ENCODE measurements at regions not wholly inside any gene's neighbourhood (a gene's known extent, or its start where the extent isn't known, plus 50 kb on each side); places are given as distances from the start of the nearest gene placed in this dataset.

DNA sequence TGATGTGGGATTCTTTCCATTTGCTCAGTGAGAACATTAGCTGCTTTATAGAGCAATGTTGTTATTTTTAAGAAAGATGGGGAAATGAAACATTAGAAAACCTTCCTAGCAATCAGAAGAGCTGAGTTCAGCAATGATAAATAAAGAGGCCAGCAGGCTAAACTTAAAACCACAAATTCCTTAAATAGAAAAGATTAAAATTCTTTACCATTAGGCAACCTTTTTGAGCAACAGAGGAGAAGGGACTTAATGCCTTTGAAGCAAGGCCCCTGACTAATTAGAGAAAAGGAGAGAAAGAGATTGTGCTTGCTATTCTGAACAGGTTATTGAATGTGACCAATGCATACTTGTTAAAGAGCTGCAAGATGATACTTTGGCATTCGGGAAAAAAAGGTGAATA is 160.8 kb upstream of the LMO3 start:
- Mint-ChIP-seq H3K9me3 (peaks cover 16% of the 10 kb centered on the region), H3K36me3 (ENCODE audit: low read depth) (no peaks in the 10 kb centered on the region)

DNA sequence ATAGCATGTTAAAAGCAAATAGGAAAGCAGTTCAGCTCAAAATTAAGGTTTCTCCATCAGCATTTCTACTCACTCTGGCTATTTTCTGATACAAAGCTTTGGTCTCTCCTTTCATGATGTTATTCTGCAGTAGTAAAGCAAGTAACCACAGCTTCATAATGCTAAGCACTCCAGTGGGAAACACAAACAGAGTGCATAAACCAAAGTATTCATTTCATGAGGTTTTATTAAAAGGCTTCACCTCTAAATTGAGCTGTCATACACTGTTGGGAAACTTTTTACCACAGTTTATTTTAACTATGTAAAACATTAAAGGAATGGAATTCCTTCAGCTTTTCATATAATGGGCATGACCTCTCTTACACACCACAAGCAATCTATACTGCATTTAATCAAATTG is 157.9 kb upstream of the LMO3 start:
- no peak overlapping the region for H3K27ac Mint-ChIP-seq
- H3K4me1 Mint-ChIP-seq: no peaks in the 10 kb centered on the region
- H3K9me3 Mint-ChIP-seq: no peaks in the 10 kb centered on the region
- TF ChIP-seq, protein P1, sequence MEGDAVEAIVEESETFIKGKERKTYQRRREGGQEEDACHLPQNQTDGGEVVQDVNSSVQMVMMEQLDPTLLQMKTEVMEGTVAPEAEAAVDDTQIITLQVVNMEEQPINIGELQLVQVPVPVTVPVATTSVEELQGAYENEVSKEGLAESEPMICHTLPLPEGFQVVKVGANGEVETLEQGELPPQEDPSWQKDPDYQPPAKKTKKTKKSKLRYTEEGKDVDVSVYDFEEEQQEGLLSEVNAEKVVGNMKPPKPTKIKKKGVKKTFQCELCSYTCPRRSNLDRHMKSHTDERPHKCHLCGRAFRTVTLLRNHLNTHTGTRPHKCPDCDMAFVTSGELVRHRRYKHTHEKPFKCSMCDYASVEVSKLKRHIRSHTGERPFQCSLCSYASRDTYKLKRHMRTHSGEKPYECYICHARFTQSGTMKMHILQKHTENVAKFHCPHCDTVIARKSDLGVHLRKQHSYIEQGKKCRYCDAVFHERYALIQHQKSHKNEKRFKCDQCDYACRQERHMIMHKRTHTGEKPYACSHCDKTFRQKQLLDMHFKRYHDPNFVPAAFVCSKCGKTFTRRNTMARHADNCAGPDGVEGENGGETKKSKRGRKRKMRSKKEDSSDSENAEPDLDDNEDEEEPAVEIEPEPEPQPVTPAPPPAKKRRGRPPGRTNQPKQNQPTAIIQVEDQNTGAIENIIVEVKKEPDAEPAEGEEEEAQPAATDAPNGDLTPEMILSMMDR (IDR thresholded peaks at IDR 0.05; ENCODE audit: unreplicated experiment in 3 of 3): no peak
- H3K4me3 Mint-ChIP-seq: no peak overlapping the region
- H3K27me3 Mint-ChIP-seq (ENCODE audit: low read depth): no peaks in the 10 kb centered on the region
- H3K36me3 Mint-ChIP-seq (ENCODE audit: low read depth): no peaks in the 10 kb centered on the region

More for the DNA sequence above, 160.8 kb upstream of the LMO3 start:
- H3K4me3 Mint-ChIP-seq: no peak overlapping the region
- H3K27ac Mint-ChIP-seq: no peak overlapping the region
- TF ChIP-seq, protein P1 (IDR thresholded peaks at IDR 0.05; ENCODE audit: unreplicated experiment in 3 of 3): no peak
- H3K4me1 Mint-ChIP-seq: no peaks in the 10 kb centered on the region
- no peaks in the 10 kb centered on the region for H3K27me3 Mint-ChIP-seq (ENCODE audit: low read depth)

DNA sequence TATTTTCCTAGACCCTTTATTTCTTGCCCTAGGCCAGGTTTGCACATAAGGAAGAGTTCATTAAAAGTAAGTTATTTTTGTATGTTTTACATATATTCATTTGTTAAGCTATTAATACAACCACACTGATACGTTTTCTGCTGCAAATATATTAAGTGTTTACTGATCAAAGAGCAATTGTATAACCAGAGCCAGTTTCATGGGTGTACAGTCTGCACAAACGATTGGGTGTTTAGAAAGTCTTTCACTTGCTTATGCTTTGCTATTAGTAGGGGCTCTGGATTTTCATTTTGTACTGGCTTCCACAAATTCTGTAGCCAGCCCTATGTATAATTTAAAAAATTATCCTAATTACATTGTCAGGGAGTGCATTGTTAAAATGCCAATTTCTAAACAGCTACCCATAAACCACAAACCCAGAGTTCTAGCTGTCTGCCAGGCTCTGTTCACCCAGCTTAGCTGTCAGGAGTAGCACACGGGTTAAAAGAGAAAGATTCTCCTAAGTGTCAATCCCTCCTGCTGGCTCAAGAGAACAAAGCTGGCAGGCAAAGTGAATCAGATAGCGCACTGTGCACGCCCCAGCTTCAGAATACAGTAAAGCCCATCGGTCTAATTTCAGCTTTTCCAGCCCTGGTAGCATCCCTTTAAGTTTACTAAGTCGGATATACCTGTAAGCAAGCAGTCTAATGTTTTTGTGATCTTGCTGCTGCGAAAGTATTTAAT is 151.0 kb upstream of the LMO3 start:
- no peaks in the 10 kb centered on the region for H3K9me3 Mint-ChIP-seq

DNA sequence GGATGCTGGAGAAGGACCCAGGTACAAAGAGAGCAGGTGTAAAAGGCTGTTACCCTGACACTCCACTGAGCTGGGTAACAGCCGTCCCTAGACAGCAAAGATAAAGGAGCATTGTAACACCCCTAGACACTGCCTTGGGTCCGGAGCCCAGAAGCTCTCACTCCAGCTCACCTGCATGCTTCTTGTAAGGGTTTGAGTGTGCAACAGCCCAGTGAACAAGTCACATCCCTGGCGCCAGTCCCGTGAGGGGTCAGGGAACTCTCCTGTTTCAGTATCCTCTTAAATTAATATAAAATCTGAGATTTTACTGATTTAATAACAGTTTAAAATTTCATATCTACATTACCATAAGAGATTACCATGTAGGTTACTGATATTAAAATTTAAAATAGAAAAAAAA is 124.8 kb upstream of the LMO3 start:
- no peaks in the 10 kb centered on the region for H3K9me3 Mint-ChIP-seq
- no peaks in the 10 kb centered on the region for H3K4me1 Mint-ChIP-seq
- no peak overlapping the region for H3K4me3 Mint-ChIP-seq
- no peak overlapping the region for H3K27ac Mint-ChIP-seq
- TF ChIP-seq, protein P1 (IDR thresholded peaks at IDR 0.05; ENCODE audit: unreplicated experiment in 3 of 3): no peak
- H3K36me3 Mint-ChIP-seq (ENCODE audit: low read depth): no peaks in the 10 kb centered on the region
- H3K27me3 Mint-ChIP-seq (ENCODE audit: low read depth): no peaks in the 10 kb centered on the region

More for the DNA sequence above, 151.0 kb upstream of the LMO3 start:
- no peak overlapping the region for H3K4me3 Mint-ChIP-seq
- H3K36me3 Mint-ChIP-seq (ENCODE audit: low read depth): no peaks in the 10 kb centered on the region
- H3K27me3 Mint-ChIP-seq (ENCODE audit: low read depth): no peaks in the 10 kb centered on the region
- no peak overlapping the region for H3K27ac Mint-ChIP-seq
- TF ChIP-seq, protein P1 (IDR thresholded peaks at IDR 0.05; ENCODE audit: unreplicated experiment in 3 of 3): no peak
- H3K4me1 Mint-ChIP-seq: no peaks in the 10 kb centered on the region

DNA sequence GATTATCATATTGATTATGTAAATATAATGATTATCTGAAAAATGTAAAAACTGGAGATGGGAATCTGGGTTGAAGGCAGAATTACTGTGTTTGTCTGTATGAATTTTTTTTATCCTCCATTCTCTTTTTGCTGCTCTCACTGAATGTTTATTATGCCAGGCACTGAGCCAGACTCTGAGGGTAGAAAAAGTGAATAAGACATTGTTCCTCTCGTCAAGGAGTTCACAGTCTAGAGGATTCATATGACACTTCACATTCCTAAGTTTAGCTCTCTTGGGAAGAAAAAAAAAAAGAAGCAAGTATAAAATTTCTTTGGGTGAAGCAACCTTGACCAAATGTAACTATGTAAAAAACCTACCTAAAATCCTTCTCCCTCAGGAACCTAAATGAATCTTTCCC is 120.9 kb upstream of the LMO3 start:
- Mint-ChIP-seq H3K4me1 (no peaks in the 10 kb centered on the region), H3K27ac (no peak overlapping the region), H3K36me3 (ENCODE audit: low read depth) (no peaks in the 10 kb centered on the region), H3K27me3 (ENCODE audit: low read depth) (no peaks in the 10 kb centered on the region), H3K4me3 (no peak overlapping the region), H3K9me3 (no peaks in the 10 kb centered on the region)
- TF ChIP-seq, protein P1 (IDR thresholded peaks at IDR 0.05; ENCODE audit: unreplicated experiment in 3 of 3): no peak

Measured in nephron (organoid).